Right renal cortex interstitium (tissue), 3 donors: ENCODE measurements at regions not wholly inside any gene's neighbourhood (a gene's known extent, or its start where the extent isn't known, plus 50 kb on each side); places are given as distances from the start of the nearest gene placed in this dataset.
A peak's percentile ranks its signal among the peaks of the same experiment; 100 is the strongest.
"Not testable (repeated sequence)": the region's sequence is repeated elsewhere in the genome, so short reads cannot be mapped to it uniquely, and the experiment has no call there.

ENCODE experiments used
- DNase-seq, 3 donors: peaks; one replicate each; pipeline ENCODE4 v3.0.0-alpha.2; 2013; ENCODE audit warnings: low read depth in 3 of 3, low spot score in 2 of 3

- DNase-seq = no peak
Observed at GRCh38 chr15:24733659-24734058, 58.1 kb downstream of the NPAP1 start.

GRCh38 chr15:24734396-24734795 lies 58.8 kb downstream of the NPAP1 start:
- no peak for DNase-seq

- DNase-seq = no peak
Observed at GRCh38 chr15:24745290-24745689, 69.7 kb downstream of the NPAP1 start.

GRCh38 chr15:24746094-24746493 lies 70.5 kb downstream of the NPAP1 start:
- DNase-seq = no peak

- no peak for DNase-seq
Observed at GRCh38 chr15:24747376-24747775, 71.8 kb downstream of the NPAP1 start.

GRCh38 chr15:24748812-24749439 lies 73.4 kb downstream of the NPAP1 start:
- DNase-seq = no peak

GRCh38 chr15:24752354-24752753 lies 76.8 kb downstream of the NPAP1 start:
- DNase-seq = no peak

GRCh38 chr15:24756101-24756500 lies 80.5 kb downstream of the NPAP1 start:
- DNase-seq = no peak

- DNase-seq = no peak
Observed at GRCh38 chr15:24760066-24760465, 84.5 kb downstream of the NPAP1 start.

GRCh38 chr15:24761704-24762302 lies 86.2 kb downstream of the NPAP1 start:
- DNase-seq = no peak

GRCh38 chr15:24763891-24764290 lies 88.3 kb downstream of the NPAP1 start:
- DNase-seq = no peak

- no peak for DNase-seq
Observed at GRCh38 chr15:24764375-24765171, 89.0 kb downstream of the NPAP1 start.

GRCh38 chr15:24766511-24767133 lies 91.0 kb downstream of the NPAP1 start:
- DNase-seq = no peak

- DNase-seq = no peak
Observed at GRCh38 chr15:24772266-24772665, 96.7 kb downstream of the NPAP1 start.

- DNase-seq = peak; percentile 48 to 73 (median 71)
Observed at GRCh38 chr15:24772686-24773373, 97.3 kb downstream of the NPAP1 start.

GRCh38 chr15:24777307-24777706 lies 101.7 kb downstream of the NPAP1 start:
- DNase-seq = no peak

GRCh38 chr15:24784506-24784905 lies 108.9 kb downstream of the NPAP1 start:
- DNase-seq = no peak

- DNase-seq = no peak
Observed at GRCh38 chr15:24786347-24786746, 110.8 kb downstream of the NPAP1 start.

GRCh38 chr15:24802624-24803023 lies 127.0 kb downstream of the NPAP1 start:
- DNase-seq = not testable (repeated sequence)

- DNase-seq = no peak
Observed at GRCh38 chr15:24819680-24820079, 135.1 kb upstream of the SNRPN start.

GRCh38 chr15:24823473-24823872 lies 131.3 kb upstream of the SNRPN start:
- DNase-seq = no peak
